ENCODE measurements at regions not wholly inside any gene's neighbourhood (a gene's known extent, or its start where the extent isn't known, plus 50 kb on each side); places are given as distances from the start of the nearest gene placed in this dataset.

DNA sequence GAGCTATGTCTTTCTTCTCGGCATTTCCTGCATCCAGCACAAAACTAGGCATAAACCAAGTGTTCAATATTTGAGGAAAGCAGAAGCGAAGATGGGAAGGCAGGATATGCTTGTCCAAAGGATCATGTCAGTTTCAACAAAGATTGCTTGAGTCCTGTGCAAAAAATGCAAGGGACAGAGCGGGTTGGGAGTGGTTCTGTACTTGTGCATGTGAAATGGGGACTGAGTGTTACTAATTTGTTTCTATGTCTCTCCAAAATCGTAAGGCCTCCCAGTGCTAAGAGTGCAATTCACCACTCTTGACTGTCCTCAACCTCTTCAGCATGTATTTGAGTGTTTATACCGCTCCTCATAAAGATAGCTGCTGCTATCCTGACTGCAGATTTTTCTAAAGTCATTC, 166.2 kb downstream of the DLEU7 start:
- no CpG with 5 or more reads among the region's 5 CpGs for WGBS (ENCODE audit: extremely low coverage, insufficient read length, low lambda C conversion rate)

More for the DNA sequence above, 166.2 kb downstream of the DLEU7 start:
- Mint-ChIP-seq H3K36me3 (ENCODE audit: insufficient read depth in 1 of 3, low read depth in 3 of 3) (0 out of 7 replicates have a peak, but pooled peaks cover 0 to 2% (median 0%) of the 10 kb centered on the region in 3 experiments), H3K9me3 (peaks cover 2% of the 10 kb centered on the region in 2 experiments; a peak in 1 of 5 replicates), H3K4me1 (peaks cover 0 to 6% of the 10 kb centered on the region in 2 experiments; a peak in 2 of 4 replicates), H3K27ac (no peak overlapping the region), H3K27me3 (ENCODE audit: low read depth) (no peaks in the 10 kb centered on the region), H3K4me3 (no peak overlapping the region)
- no peak overlapping the region for H2BK5ac ChIP-seq (ENCODE audit: insufficient read length, low read length)
- no peak overlapping the region for H3K56ac ChIP-seq (ENCODE audit: insufficient read length, low read depth, low read length)
- no peak overlapping the region for H2BK12ac ChIP-seq (ENCODE audit: insufficient read length, low read depth, low read length)
- H3K23me2 ChIP-seq (ENCODE audit: insufficient read length, low read depth, low read length, poor library complexity, severe bottlenecking) = no peaks in the 10 kb centered on the region
- H4K20me1 ChIP-seq (ENCODE audit: control insufficient read depth, insufficient read depth, insufficient read length) = no peaks in the 10 kb centered on the region
- DNase-seq = no peak
- H4K91ac ChIP-seq (ENCODE audit: insufficient read length, low read depth, low read length) = no peak overlapping the region
- H3K9ac ChIP-seq (ENCODE audit: extremely low read depth, insufficient read length, low read length) = no peak overlapping the region
- H3K27ac ChIP-seq (ENCODE audit: insufficient read length, low read depth, low read length) = no peak overlapping the region
- H2AK5ac ChIP-seq (ENCODE audit: insufficient read length, low read length) = no peak overlapping the region
- H3K23ac ChIP-seq (ENCODE audit: insufficient read length, low read depth, low read length) = no peak overlapping the region
- H3K4ac ChIP-seq (ENCODE audit: low read depth, low read length) = no peak overlapping the region
- no peak overlapping the region for H3K14ac ChIP-seq (ENCODE audit: insufficient read depth, low read length)
- no peaks in the 10 kb centered on the region for H3K4me1 ChIP-seq (ENCODE audit: insufficient read depth, low read length)
- H4K5ac ChIP-seq (ENCODE audit: insufficient read length, low read depth, low read length) = no peak overlapping the region
- H2AFZ ChIP-seq (ENCODE audit: low read length) = no peak overlapping the region
- no peaks in the 10 kb centered on the region for H3K27me3 ChIP-seq (ENCODE audit: insufficient read depth, low read length)
- no peaks in the 10 kb centered on the region for H3K9me3 ChIP-seq (ENCODE audit: control insufficient read depth, low read depth, low read length)
- H3K79me1 ChIP-seq (ENCODE audit: insufficient read depth, low read depth, low read length, poor library complexity, severe bottlenecking) = no peaks in the 10 kb centered on the region
- no peak overlapping the region for H2BK20ac ChIP-seq (ENCODE audit: low read depth, low read length, poor library complexity, severe bottlenecking)
- no peak overlapping the region for H3T11ph ChIP-seq (ENCODE audit: low read length)
- H2BK15ac ChIP-seq (ENCODE audit: low read depth, low read length) = no peak overlapping the region
- H3K79me2 ChIP-seq (ENCODE audit: insufficient read depth, low read length) = no peaks in the 10 kb centered on the region
- no peak overlapping the region for H3K18ac ChIP-seq (ENCODE audit: insufficient read length, low read depth, low read length)
- no peak overlapping the region for H3K4me2 ChIP-seq (ENCODE audit: insufficient read depth, insufficient read length, low read length)
- TF ChIP-seq, protein P1, sequence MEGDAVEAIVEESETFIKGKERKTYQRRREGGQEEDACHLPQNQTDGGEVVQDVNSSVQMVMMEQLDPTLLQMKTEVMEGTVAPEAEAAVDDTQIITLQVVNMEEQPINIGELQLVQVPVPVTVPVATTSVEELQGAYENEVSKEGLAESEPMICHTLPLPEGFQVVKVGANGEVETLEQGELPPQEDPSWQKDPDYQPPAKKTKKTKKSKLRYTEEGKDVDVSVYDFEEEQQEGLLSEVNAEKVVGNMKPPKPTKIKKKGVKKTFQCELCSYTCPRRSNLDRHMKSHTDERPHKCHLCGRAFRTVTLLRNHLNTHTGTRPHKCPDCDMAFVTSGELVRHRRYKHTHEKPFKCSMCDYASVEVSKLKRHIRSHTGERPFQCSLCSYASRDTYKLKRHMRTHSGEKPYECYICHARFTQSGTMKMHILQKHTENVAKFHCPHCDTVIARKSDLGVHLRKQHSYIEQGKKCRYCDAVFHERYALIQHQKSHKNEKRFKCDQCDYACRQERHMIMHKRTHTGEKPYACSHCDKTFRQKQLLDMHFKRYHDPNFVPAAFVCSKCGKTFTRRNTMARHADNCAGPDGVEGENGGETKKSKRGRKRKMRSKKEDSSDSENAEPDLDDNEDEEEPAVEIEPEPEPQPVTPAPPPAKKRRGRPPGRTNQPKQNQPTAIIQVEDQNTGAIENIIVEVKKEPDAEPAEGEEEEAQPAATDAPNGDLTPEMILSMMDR (conservative IDR thresholded peaks at IDR 0.05) = no peak
- no peak overlapping the region for H2BK120ac ChIP-seq (ENCODE audit: low read depth, low read length, poor library complexity, severe bottlenecking)
- H4K8ac ChIP-seq (replicated peaks; ENCODE audit: insufficient read length, low read depth, low read length) = no peak overlapping the region

All from H9 (cell line).